ENCODE measurements at regions not wholly inside any gene's neighbourhood (a gene's known extent, or its start where the extent isn't known, plus 50 kb on each side); places are given as distances from the start of the nearest gene placed in this dataset.

DNA sequence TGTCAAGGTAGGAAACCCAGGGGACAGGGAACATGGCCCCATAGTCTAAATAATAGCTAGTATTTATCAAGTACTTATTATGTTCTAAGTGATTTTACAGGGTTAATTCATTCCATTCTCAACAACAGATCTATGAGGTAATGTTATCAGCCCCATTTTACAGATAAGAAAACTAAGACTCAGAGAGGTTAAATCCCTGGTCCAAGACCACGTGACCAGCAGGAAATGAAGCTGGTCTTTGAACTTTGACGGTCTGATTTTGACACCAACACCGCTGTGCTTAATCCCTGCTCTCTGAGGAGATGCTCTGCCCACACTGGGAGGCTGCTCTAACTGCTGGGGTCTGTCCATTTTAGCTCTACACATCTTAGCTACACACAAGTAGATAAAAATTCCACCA is 253.5 kb downstream of the SPTSSA start:
- DNase-seq, result no peak

- no peak for DNase-seq
Measured at GRCh38 chr14:34205799-34206198, 254.9 kb upstream of the EGLN3 start.

GRCh38 chr14:34204774-34205173 is 253.9 kb upstream of the EGLN3 start:
- no peak for DNase-seq

DNA sequence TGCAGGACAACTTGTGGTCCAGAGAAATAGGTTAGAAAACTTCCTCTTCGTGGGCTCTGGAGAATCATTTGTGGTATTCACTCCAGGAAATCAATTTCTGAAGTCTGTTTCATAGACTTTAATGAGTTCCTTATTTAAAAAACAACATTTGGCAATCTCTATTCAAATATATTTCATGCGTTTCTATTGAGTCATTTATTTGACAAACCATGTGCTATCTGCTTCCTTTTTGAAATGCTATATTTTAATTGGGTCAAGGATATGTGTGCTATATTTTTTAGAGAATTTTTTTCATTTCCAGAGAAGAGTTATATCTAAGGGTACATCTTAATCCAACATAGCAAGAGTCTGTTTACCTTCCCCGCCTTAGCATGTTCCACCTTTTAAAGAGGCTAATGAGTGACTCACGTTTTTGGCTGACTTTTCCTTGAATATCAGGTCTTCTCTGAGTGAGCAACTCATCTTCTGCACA is 252.4 kb upstream of the EGLN3 start:
- DNase-seq, result peak; percentile 36

DNA sequence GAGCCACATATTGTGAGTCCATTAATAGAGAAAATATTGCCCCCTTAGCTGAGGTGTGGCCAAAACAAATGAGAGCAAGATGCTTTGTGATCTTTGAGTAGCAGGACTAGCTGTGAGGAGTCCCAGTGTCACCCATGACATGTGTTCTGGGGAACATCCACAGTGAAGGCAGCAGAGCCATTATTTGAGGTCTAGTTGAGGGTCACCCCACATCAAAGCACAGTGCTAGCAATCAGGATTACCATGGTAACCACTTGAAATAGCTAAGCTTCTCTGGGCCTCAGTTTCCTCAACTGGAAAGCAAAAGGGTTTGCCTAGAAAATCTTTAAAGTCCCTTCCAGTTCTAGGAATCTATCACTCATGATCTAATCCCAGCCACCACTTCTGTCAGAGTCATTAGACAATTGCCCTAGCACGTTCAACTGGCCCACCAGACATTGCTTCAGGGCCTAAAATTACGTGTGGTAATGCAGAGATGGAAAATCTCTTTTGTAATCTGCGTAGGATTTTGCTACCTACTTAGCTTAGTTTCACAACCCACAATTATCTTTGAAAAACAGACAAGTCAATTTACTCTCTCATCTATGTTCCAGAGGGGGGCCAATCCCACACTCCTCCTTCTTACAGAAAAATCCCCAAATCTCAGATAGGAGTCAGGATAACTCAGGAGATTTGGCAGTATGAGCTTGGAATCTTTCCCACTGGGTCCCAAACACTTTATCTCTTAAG is 251.2 kb upstream of the EGLN3 start:
- peak; percentile 32 for DNase-seq

- peak; percentile 6 for DNase-seq
Measured at GRCh38 chr14:34199585-34199984, 248.7 kb upstream of the EGLN3 start.

- DNase-seq, result no peak
Measured at GRCh38 chr14:34198096-34198495, 247.2 kb upstream of the EGLN3 start.

- no peak for DNase-seq
Measured at GRCh38 chr14:34195964-34196363, 245.1 kb upstream of the EGLN3 start.

DNA sequence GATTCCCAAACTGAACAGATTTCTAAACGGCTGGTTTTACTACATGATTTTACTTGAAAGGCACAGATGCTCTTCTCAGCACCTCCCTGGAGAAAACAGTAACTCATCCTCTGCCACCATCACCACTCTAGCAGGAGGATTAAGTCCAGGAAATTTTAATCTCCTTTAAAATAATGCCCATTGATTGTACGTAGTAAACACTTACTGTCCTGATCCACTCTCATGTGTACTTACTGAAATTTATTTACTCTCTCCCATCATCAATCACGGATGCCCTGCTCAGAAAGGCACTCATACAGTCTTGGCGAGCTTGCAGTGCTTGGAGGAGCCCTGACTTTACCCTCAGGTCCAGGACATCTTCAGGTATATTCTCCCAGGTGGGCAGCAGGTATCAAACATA is 239.8 kb upstream of the EGLN3 start:
- DNase-seq, result no peak

DNA sequence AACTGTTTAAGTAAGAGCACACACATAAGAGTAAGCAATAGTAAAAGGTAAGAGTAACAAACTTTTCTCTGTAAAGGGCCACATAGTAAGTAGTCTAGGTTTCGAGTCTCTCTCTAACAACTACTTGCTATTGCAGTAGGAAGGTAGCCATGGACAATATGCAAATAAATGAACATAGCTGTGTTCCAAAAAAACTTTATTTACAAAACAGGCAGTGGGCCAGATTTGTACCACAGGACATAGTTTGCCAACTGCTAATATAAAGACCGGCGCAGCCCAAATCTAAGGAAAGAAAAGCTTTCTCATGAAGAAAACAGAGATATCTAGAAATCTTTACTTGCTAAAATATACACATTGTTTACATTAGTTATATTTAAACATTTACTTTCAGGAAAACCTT is 239.0 kb upstream of the EGLN3 start:
- DNase-seq, result no peak

- no peak for DNase-seq
Measured at GRCh38 chr14:34187519-34188044, 236.7 kb upstream of the EGLN3 start.

DNA sequence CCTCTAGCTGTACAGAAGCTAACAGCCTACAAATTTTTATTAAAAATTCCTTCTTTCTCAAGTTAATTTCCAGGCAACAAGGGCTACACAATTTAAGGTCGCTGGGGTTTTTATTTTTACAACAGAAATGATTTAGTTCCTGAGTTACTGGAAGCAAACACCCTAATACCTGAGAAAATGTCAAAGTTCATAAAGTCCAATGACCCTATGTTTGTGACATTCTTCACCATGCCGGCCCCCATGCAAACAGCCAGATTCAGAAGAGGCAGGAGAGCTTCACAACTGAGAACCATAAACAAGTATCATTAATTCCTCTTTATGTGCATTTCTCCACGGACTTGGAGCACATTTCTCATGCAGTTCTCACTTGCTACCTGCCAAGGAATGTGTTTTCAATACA is 236.2 kb upstream of the EGLN3 start:
- no peak for DNase-seq

- DNase-seq, result no peak
Measured at GRCh38 chr14:34184126-34184525, 233.3 kb upstream of the EGLN3 start.

- DNase-seq, result no peak
Measured at GRCh38 chr14:34183478-34183877, 232.6 kb upstream of the EGLN3 start.

DNA sequence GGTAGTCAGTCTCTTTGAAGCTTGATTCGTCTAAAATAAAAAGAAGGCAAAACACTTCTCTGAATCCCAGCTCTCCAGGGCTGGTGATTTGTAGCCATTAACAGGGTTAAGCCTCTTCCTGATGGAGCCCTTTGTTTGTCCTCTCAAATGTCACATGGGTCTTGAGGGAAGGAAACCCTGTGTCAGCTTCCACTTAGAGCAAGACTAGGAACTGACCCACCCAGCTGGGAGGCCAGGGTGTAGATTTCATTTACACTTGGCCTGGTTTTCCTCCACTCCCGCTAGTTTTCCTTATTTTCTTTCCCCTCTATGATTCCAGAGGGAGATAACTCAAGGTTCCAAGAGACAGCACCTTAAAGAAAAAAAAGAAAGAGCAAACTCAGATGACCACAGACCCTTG is 230.5 kb upstream of the EGLN3 start:
- peak; percentile 16 for DNase-seq

GRCh38 chr14:34180869-34181268 is 230.0 kb upstream of the EGLN3 start:
- DNase-seq, result no peak

- peak; percentile 61 for DNase-seq
Measured at GRCh38 chr14:34180434-34180833, 229.6 kb upstream of the EGLN3 start.

DNA sequence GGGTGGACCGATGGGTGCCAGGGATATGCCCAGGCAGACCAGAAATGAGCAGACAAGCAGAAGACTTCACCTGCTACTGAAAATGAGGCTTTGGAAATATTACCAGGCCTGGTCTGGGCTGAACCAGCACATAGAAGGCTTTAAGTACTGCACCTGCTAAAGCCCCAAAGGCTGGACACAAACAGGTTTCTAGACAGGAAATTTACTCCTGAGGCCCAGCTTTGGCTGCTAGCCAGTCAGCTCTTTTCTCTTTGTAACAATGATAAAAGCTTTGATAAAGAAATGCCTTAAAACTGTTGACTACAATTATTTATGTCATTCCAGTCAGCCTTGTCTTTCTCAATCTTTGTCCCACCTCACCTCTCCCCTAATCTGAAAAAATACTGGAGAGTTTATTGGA is 228.9 kb upstream of the EGLN3 start:
- no peak for DNase-seq

GRCh38 chr14:34177466-34177865 is 226.6 kb upstream of the EGLN3 start:
- DNase-seq, result no peak

- DNase-seq, result peak; percentile 7
Measured at GRCh38 chr14:34175574-34175973, 224.7 kb upstream of the EGLN3 start.

- DNase-seq, result no peak
Measured at GRCh38 chr14:34174973-34175372, 224.1 kb upstream of the EGLN3 start.

DNA sequence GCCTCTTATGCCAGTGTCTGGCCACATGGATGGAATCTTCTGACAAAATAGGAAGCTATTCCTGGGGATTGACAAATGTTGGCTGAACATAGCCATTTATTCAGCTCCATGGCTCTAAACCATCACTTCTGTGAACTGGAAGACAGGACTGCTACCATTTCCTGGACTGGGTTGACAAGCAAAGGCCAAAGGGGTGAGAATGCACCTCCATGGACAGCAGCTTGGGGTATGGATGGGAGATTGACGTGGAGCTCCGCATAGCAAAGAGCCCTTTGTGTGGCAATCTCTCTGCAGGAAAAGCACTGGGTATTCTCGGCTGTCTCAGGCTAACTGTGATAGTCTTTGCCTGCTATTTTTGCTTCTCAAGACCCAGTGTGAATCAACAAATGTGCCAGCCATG is 223.0 kb upstream of the EGLN3 start:
- DNase-seq, result no peak

- DNase-seq, result no peak
Measured at GRCh38 chr14:34172550-34173368, 221.9 kb upstream of the EGLN3 start.

GRCh38 chr14:34172173-34172451 is 221.2 kb upstream of the EGLN3 start:
- no peak for DNase-seq

All from inflammatory macrophage treated with lipopolysaccharide for 4 hours (primary cell).